HL-60 (cell line): ENCODE measurements at regions not wholly inside any gene's neighbourhood (a gene's known extent, or its start where the extent isn't known, plus 50 kb on each side); places are given as distances from the start of the nearest gene placed in this dataset.

Source experiments
- DNase-seq, 2 experiments: peaks; one replicate each; pipeline ENCODE4 v3.0.0-alpha.2; 2010 to 2020; ENCODE audit warnings: low read depth in 1 of 2, low spot score in 1 of 2
- H3K27ac ChIP-seq: fragments of 250-450 bp; sonication (Bioruptor Pico); replicated peaks from 2 replicates; pipeline ENCODE4 v1.5.1; 2020; ENCODE audit warnings: mild to moderate bottlenecking, moderate library complexity
- H3K27me3 ChIP-seq: fragments of 250-450 bp; sonication (Bioruptor Pico); 2 replicates; pipeline ENCODE4 v1.5.1; 2021; ENCODE audit warnings: mild to moderate bottlenecking, moderate library complexity; ENCODE audit not compliant: insufficient read depth, poor library complexity, severe bottlenecking
- H3K4me3 ChIP-seq: replicated peaks from 2 replicates; pipeline ENCODE4 v1.5.1; 2011; ENCODE audit warnings: mild to moderate bottlenecking, control low read depth, low read length; ENCODE audit not compliant: insufficient read depth
- GABPA ChIP-seq: IDR thresholded peaks from 2 replicates; pipeline ENCODE4 v1.6.1; 2012; ENCODE audit warnings: low read depth
- POLR2AphosphoS5 ChIP-seq: IDR thresholded peaks from 2 replicates; pipeline ENCODE4 v1.6.1; 2012; ENCODE audit warnings: low read depth
- SPI1 ChIP-seq: IDR thresholded peaks from 2 replicates; pipeline ENCODE4 v1.6.1; 2012; ENCODE audit warnings: low read depth, mild to moderate bottlenecking, borderline replicate concordance
- TF ChIP-seq, protein P1 (sequence below): IDR thresholded peaks from one replicate; pipeline ENCODE4 v1.5.1; 2011; ENCODE audit warnings: low read length, control low read depth, inconsistent platforms; ENCODE audit not compliant: insufficient read depth
- TF ChIP-seq, protein P2 (sequence below): IDR thresholded peaks from 2 replicates; pipeline ENCODE4 v1.6.1; 2012; ENCODE audit warnings: low read depth; ENCODE audit not compliant: insufficient replicate concordance

DNA sequence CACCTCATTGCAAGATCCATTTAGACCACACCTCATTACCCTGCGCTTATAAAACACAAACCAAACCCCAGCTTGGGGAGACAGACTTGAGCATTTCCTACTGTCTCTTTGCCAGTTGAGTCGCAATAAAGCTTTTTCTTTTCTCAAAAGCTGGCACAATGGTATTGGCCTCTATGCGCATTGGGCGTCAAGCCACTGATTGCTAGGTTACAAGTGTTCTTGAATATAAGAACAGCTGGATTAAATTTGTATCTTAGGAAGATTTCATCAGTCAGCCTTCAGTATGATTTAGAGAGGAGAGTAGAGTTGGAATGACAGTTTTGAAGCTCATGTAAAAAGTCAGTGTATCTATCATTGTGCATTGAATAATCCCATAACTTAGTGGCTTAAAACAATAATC, 84.9 kb upstream of the RAB4A start:
- TF ChIP-seq SPI1: no peak
- TF ChIP-seq, protein P1, sequence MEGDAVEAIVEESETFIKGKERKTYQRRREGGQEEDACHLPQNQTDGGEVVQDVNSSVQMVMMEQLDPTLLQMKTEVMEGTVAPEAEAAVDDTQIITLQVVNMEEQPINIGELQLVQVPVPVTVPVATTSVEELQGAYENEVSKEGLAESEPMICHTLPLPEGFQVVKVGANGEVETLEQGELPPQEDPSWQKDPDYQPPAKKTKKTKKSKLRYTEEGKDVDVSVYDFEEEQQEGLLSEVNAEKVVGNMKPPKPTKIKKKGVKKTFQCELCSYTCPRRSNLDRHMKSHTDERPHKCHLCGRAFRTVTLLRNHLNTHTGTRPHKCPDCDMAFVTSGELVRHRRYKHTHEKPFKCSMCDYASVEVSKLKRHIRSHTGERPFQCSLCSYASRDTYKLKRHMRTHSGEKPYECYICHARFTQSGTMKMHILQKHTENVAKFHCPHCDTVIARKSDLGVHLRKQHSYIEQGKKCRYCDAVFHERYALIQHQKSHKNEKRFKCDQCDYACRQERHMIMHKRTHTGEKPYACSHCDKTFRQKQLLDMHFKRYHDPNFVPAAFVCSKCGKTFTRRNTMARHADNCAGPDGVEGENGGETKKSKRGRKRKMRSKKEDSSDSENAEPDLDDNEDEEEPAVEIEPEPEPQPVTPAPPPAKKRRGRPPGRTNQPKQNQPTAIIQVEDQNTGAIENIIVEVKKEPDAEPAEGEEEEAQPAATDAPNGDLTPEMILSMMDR: no peak
- no peak for TF ChIP-seq POLR2AphosphoS5
- TF ChIP-seq, protein P2, sequence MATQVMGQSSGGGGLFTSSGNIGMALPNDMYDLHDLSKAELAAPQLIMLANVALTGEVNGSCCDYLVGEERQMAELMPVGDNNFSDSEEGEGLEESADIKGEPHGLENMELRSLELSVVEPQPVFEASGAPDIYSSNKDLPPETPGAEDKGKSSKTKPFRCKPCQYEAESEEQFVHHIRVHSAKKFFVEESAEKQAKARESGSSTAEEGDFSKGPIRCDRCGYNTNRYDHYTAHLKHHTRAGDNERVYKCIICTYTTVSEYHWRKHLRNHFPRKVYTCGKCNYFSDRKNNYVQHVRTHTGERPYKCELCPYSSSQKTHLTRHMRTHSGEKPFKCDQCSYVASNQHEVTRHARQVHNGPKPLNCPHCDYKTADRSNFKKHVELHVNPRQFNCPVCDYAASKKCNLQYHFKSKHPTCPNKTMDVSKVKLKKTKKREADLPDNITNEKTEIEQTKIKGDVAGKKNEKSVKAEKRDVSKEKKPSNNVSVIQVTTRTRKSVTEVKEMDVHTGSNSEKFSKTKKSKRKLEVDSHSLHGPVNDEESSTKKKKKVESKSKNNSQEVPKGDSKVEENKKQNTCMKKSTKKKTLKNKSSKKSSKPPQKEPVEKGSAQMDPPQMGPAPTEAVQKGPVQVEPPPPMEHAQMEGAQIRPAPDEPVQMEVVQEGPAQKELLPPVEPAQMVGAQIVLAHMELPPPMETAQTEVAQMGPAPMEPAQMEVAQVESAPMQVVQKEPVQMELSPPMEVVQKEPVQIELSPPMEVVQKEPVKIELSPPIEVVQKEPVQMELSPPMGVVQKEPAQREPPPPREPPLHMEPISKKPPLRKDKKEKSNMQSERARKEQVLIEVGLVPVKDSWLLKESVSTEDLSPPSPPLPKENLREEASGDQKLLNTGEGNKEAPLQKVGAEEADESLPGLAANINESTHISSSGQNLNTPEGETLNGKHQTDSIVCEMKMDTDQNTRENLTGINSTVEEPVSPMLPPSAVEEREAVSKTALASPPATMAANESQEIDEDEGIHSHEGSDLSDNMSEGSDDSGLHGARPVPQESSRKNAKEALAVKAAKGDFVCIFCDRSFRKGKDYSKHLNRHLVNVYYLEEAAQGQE: no peak
- no peak for TF ChIP-seq GABPA
- Histone ChIP-seq H3K4me3 (no peak overlapping the region), H3K27ac (no peak overlapping the region), H3K27me3 (no peaks in the 10 kb centered on the region)
- DNase-seq: no peak

DNA sequence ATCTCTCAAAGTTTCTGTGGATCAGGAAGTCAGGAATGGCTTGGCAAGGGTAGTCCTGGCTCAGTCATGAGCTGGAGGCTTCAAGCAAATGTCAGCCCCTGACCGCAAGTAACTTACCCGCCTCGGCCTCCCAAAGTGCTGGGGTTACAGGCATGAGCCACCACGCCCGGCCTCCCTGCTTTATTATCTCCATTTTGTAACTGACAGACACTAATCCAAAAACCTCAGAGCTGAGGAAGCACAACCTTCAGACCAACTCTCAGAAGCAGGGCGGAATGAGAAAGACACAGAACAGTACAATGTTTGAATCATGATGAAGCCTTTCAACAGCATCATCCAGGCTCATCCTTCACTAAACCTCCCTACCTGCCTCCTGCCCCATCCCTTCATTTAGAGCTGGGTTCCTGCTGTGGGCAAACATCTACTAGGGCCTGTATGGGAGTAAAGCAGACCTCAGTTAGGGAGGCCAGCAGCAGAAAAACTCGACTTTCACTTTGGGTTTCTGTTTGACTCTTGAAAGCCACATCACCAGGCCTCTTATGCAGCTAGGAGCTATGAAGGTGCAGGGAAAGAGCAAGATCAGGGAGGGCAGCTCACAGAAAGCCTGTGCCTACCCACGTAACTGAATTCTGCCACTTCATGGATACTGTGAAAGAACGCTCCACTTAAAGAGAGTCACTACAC, 84.4 kb upstream of the RAB4A start:
- no peak for DNase-seq
- no peak for TF ChIP-seq SPI1
- TF ChIP-seq POLR2AphosphoS5: no peak
- TF ChIP-seq, protein P2: no peak
- TF ChIP-seq, protein P1: no peak
- no peak overlapping the region for H3K27ac ChIP-seq
- no peak overlapping the region for H3K4me3 ChIP-seq
- H3K27me3 ChIP-seq: no peaks in the 10 kb centered on the region

DNA sequence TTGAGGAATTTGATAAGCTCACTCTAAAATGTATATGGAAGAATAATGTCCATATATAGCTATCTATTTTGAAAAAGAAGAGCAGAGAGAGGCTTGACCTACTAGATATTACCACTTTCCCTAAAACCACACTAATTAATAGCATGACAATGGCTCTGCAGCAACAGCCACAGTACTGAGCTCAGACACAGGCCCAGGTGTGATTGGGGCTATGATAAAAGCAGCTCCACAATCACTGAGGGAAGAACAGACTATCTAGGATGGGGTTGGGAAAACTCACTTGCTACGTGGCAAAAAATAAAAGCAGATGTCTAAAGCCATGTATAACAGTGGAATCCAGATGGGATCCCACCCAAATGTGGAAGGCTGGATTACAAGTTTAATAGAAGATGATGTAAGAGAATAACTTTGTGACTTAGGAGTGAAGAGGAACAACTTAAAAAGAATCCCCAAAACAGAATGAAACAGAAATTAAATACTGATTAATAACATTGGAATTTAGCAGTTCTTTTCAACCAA, 80.8 kb upstream of the RAB4A start:
- TF ChIP-seq POLR2AphosphoS5: no peak
- TF ChIP-seq, protein P1: no peak
- TF ChIP-seq, protein P2: no peak
- TF ChIP-seq SPI1: no peak
- no peak for TF ChIP-seq GABPA
- no peak overlapping the region for H3K27ac ChIP-seq
- H3K4me3 ChIP-seq: no peak overlapping the region
- H3K27me3 ChIP-seq: no peaks in the 10 kb centered on the region
- no peak for DNase-seq
